Peyer's patch (tissue), 4 donors: ENCODE measurements at regions not wholly inside any gene's neighbourhood (a gene's known extent, or its start where the extent isn't known, plus 50 kb on each side); places are given as distances from the start of the nearest gene placed in this dataset.

ENCODE experiments used
- DNase-seq, 3 donors: peaks; one replicate each; pipeline ENCODE4 v3.0.0-alpha.2; 2017 to 2019
- H3K27ac ChIP-seq, 4 donors: fragments of 200-600 bp; sonication (generic); one replicate each; pipeline ENCODE4 v1.5.1; 2016 to 2019
- H3K27me3 ChIP-seq, 2 donors: fragments of 200-600 bp; sonication (generic); one replicate each; pipeline ENCODE4 v1.5.1; 2019
- H3K36me3 ChIP-seq, 3 donors: fragments of 200-600 bp; sonication (generic); one replicate each; pipeline ENCODE4 v1.5.1; 2016 to 2019
- H3K4me1 ChIP-seq, 4 donors: fragments of 200-600 bp; sonication (generic); one replicate each; pipeline ENCODE4 v1.5.1; 2016 to 2019
- H3K4me3 ChIP-seq, 4 donors: fragments of 200-600 bp; sonication (generic); 1 replicate in 3 of 4; 2 replicates in 1 of 4; pipeline ENCODE4 v1.5.1; 2016 to 2019; ENCODE audit warnings: mild to moderate bottlenecking in 1 of 4
- H3K9me3 ChIP-seq, 4 donors: fragments of 200-600 bp; sonication (generic); one replicate each; pipeline ENCODE4 v1.5.1; 2016 to 2019; ENCODE audit warnings: mild to moderate bottlenecking in 1 of 4
- CTCF ChIP-seq, 6 experiments: fragments of 450-650 bp in 4 of 6; fragments of 200-600 bp in 2 of 6; sonication (generic) in 1 of 6; IDR thresholded peaks; one replicate each; pipeline ENCODE4 v1.5.1; 2017 to 2019; ENCODE audit warnings: antibody characterized with exemption in 6 of 6, mild to moderate bottlenecking in 3 of 6, moderate library complexity in 1 of 6
- POLR2A ChIP-seq, 2 donors: fragments of 450-650 bp; IDR thresholded peaks; one replicate each; pipeline ENCODE4 v1.5.1; 2017; ENCODE audit warnings: antibody characterized with exemption in 2 of 2, mild to moderate bottlenecking in 2 of 2, moderate library complexity in 2 of 2

DNA sequence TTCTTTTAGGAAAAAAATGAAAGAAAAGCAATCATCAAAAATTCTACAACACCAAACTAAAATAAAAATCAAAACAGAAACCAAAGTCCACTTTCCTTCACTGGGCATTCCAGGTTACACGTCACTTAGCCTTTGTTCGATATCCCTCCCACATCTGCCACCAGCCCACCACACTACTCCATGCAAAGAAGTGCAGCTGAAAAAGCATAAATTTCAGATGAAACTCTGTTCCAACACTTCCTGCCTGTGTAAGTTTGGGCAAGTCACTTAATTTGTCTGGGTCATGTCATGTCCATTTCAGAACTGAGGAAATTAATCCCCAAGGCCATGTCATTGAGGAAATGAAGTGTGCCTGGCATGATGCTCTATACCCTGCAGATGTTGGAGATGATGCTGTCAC is 354.3 kb upstream of the USP24 start:
- Histone ChIP-seq H3K36me3 (no peaks in the 10 kb centered on the region), H3K4me3 (no peak overlapping the region), H3K4me1 (no peaks in the 10 kb centered on the region), H3K27ac (no peak overlapping the region), H3K27me3 (no peaks in the 10 kb centered on the region), H3K9me3 (no peaks in the 10 kb centered on the region)
- TF ChIP-seq POLR2A (IDR thresholded peaks at IDR 0.05) (no peak), CTCF (IDR thresholded peaks at IDR 0.05) (no peak)
- DNase-seq = no peak

DNA sequence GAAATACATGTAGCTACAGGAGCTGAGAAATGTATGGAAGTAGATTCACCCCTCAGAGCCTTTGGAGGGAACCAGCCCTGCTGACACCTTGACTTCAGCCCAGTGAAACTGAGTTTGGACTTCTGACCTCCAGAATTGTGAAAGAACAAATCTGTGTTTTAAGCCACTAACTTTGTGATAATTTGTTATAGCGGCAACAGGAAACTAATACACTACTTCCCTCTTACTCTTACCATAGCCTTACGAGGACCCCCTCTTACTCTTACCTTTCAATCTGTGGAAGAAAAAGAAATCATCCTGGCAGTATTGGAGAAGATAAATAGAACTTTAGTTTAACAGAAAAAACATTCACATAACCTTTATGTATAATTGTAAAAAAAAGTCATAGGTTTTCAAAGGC is 353.6 kb upstream of the USP24 start:
- H3K27ac ChIP-seq = no peak overlapping the region
- H3K27me3 ChIP-seq = no peaks in the 10 kb centered on the region
- no peak overlapping the region for H3K4me3 ChIP-seq
- H3K9me3 ChIP-seq = no peaks in the 10 kb centered on the region
- no peaks in the 10 kb centered on the region for H3K36me3 ChIP-seq
- no peaks in the 10 kb centered on the region for H3K4me1 ChIP-seq
- TF ChIP-seq POLR2A (IDR thresholded peaks at IDR 0.05) (no peak), CTCF (IDR thresholded peaks at IDR 0.05) (no peak)
- no peak for DNase-seq

DNA sequence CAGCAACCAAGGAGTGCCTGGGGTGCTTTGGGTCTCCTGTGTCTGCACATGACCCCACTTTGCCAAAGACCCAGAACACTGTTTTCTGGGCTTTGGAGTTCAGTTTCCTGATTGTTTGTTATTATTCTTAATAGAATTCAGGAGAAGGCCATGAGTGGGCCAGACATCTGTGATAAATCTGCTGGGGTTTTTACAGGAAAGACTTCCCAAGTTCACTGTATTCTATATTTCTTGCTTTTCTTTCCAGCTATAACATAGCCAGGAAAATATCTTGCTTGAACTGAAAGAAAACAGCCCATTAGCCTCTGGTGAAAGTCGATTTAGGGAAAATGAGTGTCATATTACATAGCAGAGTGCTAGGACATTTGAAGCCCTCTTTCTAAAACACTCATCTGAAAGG is 345.1 kb upstream of the USP24 start:
- DNase-seq = no peak
- Histone ChIP-seq H3K27me3 (no peaks in the 10 kb centered on the region), H3K4me3 (no peak overlapping the region), H3K36me3 (no peaks in the 10 kb centered on the region), H3K9me3 (no peaks in the 10 kb centered on the region), H3K4me1 (no peaks in the 10 kb centered on the region), H3K27ac (no peak overlapping the region)
- no peak for TF ChIP-seq POLR2A (IDR thresholded peaks at IDR 0.05)
- TF ChIP-seq CTCF (IDR thresholded peaks at IDR 0.05) = no peak

DNA sequence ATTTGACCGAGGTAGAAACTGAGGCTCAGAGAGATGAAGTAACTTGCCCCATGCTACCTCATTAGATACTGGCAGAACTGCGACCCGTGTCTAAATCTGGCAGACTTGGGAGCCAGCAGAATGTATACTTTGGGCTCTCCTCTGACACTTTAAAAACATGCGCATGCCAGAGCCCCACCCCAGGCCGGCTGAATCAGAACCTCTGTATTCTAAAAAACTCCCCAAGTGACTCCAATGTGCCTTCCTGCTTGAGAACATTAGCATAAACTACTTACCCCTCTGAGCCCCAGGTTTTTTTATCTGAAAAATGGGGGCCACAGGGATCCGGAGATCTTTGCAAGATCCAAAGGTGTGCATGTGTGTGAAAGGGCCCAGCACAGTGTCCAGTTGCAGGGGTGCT is 344.7 kb upstream of the USP24 start:
- no peaks in the 10 kb centered on the region for H3K36me3 ChIP-seq
- H3K9me3 ChIP-seq = no peaks in the 10 kb centered on the region
- DNase-seq = no peak
- no peak overlapping the region for H3K4me3 ChIP-seq
- no peaks in the 10 kb centered on the region for H3K27me3 ChIP-seq
- no peak for TF ChIP-seq CTCF (IDR thresholded peaks at IDR 0.05)
- TF ChIP-seq POLR2A (IDR thresholded peaks at IDR 0.05) = no peak
- H3K27ac ChIP-seq = no peak overlapping the region
- H3K4me1 ChIP-seq = no peaks in the 10 kb centered on the region

DNA sequence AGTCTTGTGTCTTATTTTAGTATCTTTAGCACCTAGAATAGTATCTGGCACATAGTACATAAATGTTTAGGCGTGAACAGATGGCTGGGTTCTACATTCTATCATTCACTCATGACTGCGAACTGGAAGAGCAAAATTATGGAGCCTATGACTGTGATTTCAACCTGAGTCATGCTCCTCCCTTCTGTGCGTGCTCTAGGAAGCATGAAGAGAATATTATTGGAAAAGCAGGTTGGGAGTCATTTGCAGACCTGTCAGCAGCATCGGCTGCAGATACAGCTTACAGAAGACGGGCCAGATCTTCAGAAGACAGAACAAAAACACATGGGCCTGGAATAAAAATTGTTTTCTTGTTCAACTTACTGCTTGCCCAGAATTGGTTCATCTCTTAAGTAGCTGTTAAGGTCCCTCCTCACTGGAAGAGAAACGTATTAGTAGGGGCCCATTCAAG is 344.0 kb upstream of the USP24 start:
- Histone ChIP-seq H3K4me3 (no peak overlapping the region), H3K9me3 (no peaks in the 10 kb centered on the region), H3K27me3 (no peaks in the 10 kb centered on the region), H3K4me1 (no peaks in the 10 kb centered on the region), H3K36me3 (no peaks in the 10 kb centered on the region), H3K27ac (no peak overlapping the region)
- no peak for TF ChIP-seq POLR2A (IDR thresholded peaks at IDR 0.05)
- no peak for TF ChIP-seq CTCF (IDR thresholded peaks at IDR 0.05)
- no peak for DNase-seq

DNA sequence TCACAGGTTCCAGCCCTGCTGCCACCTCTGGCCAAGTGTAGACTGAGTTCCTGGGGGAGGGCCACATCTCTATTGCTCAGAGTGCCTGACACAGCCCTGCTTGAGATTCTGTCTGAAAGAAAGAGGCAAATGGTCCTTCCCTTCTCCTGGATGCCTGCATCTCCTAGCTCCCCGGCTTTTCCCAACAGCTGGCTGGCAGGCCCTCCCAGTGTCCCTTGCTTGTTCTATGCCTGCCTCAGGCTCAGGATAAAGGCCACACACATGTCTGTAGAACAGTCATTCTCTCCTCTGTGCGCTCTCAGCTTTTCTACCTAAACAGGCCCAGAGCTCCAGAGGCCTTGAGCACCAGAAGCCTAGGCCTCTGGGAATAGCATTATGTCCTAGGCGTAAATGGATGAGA is 343.4 kb upstream of the USP24 start:
- no peak for DNase-seq
- Histone ChIP-seq H3K27me3 (no peaks in the 10 kb centered on the region), H3K27ac (no peak overlapping the region), H3K36me3 (no peaks in the 10 kb centered on the region), H3K9me3 (no peaks in the 10 kb centered on the region), H3K4me1 (no peaks in the 10 kb centered on the region), H3K4me3 (no peak overlapping the region)
- no peak for TF ChIP-seq POLR2A (IDR thresholded peaks at IDR 0.05)
- TF ChIP-seq CTCF (IDR thresholded peaks at IDR 0.05) = no peak
